Glutamatergic neuron (in vitro differentiated cells): ENCODE measurements at regions not wholly inside any gene's neighbourhood (a gene's known extent, or its start where the extent isn't known, plus 50 kb on each side); places are given as distances from the start of the nearest gene placed in this dataset.
A peak's percentile ranks its signal among the peaks of the same experiment; 100 is the strongest.

ENCODE experiments used
- DNase-seq: peaks from one replicate; pipeline ENCODE4 v3.0.0; 2022
- H3K27ac Mint-ChIP-seq: one replicate; pipeline ENCODE4 v1.8.0; 2020; ENCODE audit warnings: mild to moderate bottlenecking, mixed read lengths, inconsistent platforms; ENCODE audit not compliant: unreplicated experiment
- H3K27me3 Mint-ChIP-seq: one replicate; pipeline ENCODE4 v1.8.0; 2020; ENCODE audit warnings: mild to moderate bottlenecking, moderate library complexity, mixed read lengths, inconsistent platforms; ENCODE audit not compliant: unreplicated experiment
- H3K36me3 Mint-ChIP-seq: one replicate; pipeline ENCODE4 v1.8.0; 2020; ENCODE audit warnings: mild to moderate bottlenecking, mixed read lengths, inconsistent platforms; ENCODE audit not compliant: unreplicated experiment
- H3K4me1 Mint-ChIP-seq: one replicate; pipeline ENCODE4 v1.8.0; 2020; ENCODE audit warnings: mild to moderate bottlenecking, low read depth, mixed read lengths, inconsistent platforms; ENCODE audit not compliant: unreplicated experiment
- H3K4me3 Mint-ChIP-seq: one replicate; pipeline ENCODE4 v1.8.0; 2020; ENCODE audit warnings: mild to moderate bottlenecking, mixed read lengths, inconsistent platforms; ENCODE audit not compliant: unreplicated experiment
- H3K9me3 Mint-ChIP-seq: one replicate; pipeline ENCODE4 v1.8.0; 2020; ENCODE audit warnings: mild to moderate bottlenecking, moderate library complexity, mixed read lengths, inconsistent platforms; ENCODE audit not compliant: unreplicated experiment
- TF ChIP-seq, protein P1 (sequence below): fragments of 200-600 bp; sonication (generic); IDR thresholded peaks from one replicate; pipeline ENCODE4 v1.5.0; 2021; ENCODE audit not compliant: partially characterized antibody, unreplicated experiment

DNA sequence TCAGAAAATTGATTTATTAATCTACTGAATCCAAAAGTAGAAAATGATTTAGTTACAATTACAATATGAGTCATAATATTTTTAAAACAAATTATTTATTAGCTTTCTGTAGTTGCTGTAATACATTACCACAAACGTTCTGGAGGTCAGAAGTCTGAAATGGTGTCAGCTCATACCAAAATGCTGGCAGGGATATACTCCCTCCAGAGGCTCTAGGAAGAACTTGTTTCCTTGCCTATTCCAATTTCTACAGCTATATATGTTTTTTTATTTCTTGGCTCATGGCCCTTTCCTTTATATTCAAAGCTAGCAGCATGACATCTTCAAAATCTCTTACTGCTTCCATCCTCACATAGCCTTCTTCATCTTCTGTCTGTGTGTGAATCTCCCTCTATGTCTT lies 667.9 kb upstream of the ITGA1 start:
- Mint-ChIP-seq H3K4me1 (peaks cover 15% of the 10 kb centered on the region), H3K9me3 (peaks cover 5% of the 10 kb centered on the region), H3K4me3 (no peak overlapping the region), H3K36me3 (no peaks in the 10 kb centered on the region), H3K27me3 (no peaks in the 10 kb centered on the region), H3K27ac (no peak overlapping the region)
- TF ChIP-seq, protein P1, sequence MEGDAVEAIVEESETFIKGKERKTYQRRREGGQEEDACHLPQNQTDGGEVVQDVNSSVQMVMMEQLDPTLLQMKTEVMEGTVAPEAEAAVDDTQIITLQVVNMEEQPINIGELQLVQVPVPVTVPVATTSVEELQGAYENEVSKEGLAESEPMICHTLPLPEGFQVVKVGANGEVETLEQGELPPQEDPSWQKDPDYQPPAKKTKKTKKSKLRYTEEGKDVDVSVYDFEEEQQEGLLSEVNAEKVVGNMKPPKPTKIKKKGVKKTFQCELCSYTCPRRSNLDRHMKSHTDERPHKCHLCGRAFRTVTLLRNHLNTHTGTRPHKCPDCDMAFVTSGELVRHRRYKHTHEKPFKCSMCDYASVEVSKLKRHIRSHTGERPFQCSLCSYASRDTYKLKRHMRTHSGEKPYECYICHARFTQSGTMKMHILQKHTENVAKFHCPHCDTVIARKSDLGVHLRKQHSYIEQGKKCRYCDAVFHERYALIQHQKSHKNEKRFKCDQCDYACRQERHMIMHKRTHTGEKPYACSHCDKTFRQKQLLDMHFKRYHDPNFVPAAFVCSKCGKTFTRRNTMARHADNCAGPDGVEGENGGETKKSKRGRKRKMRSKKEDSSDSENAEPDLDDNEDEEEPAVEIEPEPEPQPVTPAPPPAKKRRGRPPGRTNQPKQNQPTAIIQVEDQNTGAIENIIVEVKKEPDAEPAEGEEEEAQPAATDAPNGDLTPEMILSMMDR = no peak
- DNase-seq = no peak

DNA sequence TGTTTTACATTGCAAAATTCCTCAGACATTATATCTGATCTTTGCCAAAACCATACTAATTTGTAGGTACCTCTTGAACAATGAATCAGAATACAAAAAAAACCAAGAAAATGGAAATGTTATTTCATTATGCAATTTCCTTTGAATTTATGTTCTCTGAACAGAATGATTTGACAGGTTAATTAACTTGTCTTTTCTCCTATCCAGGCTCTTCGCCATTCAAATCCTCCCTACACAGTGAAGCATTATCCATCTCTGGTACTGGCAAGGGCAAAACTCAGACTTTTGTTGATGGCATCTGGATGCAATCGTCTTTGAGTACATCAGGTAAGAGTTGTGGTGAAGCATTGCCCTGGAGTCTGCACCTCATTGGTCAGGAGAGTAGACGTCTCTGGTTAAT lies 655.7 kb upstream of the ITGA1 start:
- H3K27me3 Mint-ChIP-seq = peaks cover 3% of the 10 kb centered on the region
- H3K9me3 Mint-ChIP-seq = peaks cover 2% of the 10 kb centered on the region
- DNase-seq = no peak
- H3K27ac Mint-ChIP-seq = no peak overlapping the region
- H3K36me3 Mint-ChIP-seq = no peaks in the 10 kb centered on the region
- peaks cover 11% of the 10 kb centered on the region for H3K4me1 Mint-ChIP-seq
- no peak overlapping the region for H3K4me3 Mint-ChIP-seq
- TF ChIP-seq, protein P1 = no peak

- Mint-ChIP-seq H3K36me3 (no peaks in the 10 kb centered on the region), H3K4me1 (peaks cover 14% of the 10 kb centered on the region), H3K27me3 (peaks cover 3% of the 10 kb centered on the region), H3K27ac (peak overlapping the region; percentile 9), H3K9me3 (no peaks in the 10 kb centered on the region), H3K4me3 (no peak overlapping the region)
- no peak for DNase-seq
- TF ChIP-seq, protein P1 = no peak
Observed at GRCh38 chr5:52134013-52134650, 653.6 kb upstream of the ITGA1 start.

- Mint-ChIP-seq H3K4me1 (peaks cover 12% of the 10 kb centered on the region), H3K4me3 (no peak overlapping the region), H3K36me3 (no peaks in the 10 kb centered on the region), H3K27ac (no peak overlapping the region), H3K27me3 (no peaks in the 10 kb centered on the region), H3K9me3 (no peaks in the 10 kb centered on the region)
- no peak for DNase-seq
- TF ChIP-seq, protein P1 = no peak
Observed at GRCh38 chr5:52139888-52140615, 647.7 kb upstream of the ITGA1 start.

DNA sequence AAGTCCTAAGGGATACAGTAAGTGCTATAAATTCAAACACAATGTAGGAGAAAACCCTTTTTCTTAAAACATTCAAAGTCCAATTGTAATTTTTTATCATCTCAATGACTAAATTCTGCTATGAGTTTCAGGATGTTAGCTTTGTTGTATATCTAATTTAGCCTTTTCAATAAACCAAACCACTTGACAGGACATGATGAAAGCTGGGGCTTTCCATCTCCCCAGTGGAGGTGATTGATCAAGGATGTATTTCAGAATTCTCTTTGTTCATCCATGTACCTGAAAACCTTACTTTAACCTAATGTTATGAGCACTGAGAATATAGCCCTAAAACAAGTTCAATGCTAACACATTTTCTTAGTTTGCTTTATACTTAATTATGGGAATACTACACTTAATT lies 639.0 kb upstream of the ITGA1 start:
- Mint-ChIP-seq H3K4me3 (no peak overlapping the region), H3K27me3 (no peaks in the 10 kb centered on the region), H3K9me3 (no peaks in the 10 kb centered on the region), H3K4me1 (peaks cover 2% of the 10 kb centered on the region), H3K27ac (no peak overlapping the region), H3K36me3 (no peaks in the 10 kb centered on the region)
- DNase-seq = no peak
- TF ChIP-seq, protein P1 = no peak
